GM12874 (cell line): ENCODE measurements at regions not wholly inside any gene's neighbourhood (a gene's known extent, or its start where the extent isn't known, plus 50 kb on each side); places are given as distances from the start of the nearest gene placed in this dataset.

Source experiments
- CTCF ChIP-seq: IDR thresholded peaks from 2 replicates; pipeline ENCODE4 v1.5.1; 2011; ENCODE audit warnings: low read depth, mild to moderate bottlenecking, control low read depth, low read length, moderate library complexity; ENCODE audit not compliant: insufficient read depth

GRCh38 chr17:12398441-12399051, 267.1 kb upstream of the MYOCD start:
- no peak for TF ChIP-seq CTCF

GRCh38 chr17:12402963-12403622, 262.6 kb upstream of the MYOCD start:
- no peak for TF ChIP-seq CTCF

GRCh38 chr17:12403881-12404398, 261.8 kb upstream of the MYOCD start:
- TF ChIP-seq CTCF, result no peak

GRCh38 chr17:12406623-12407215, 259.0 kb upstream of the MYOCD start:
- no peak for TF ChIP-seq CTCF

- TF ChIP-seq CTCF, result no peak
These were observed 258.0 kb upstream of the MYOCD start for GRCh38 chr17:12407495-12408252.

GRCh38 chr17:12409082-12409481, 256.6 kb upstream of the MYOCD start:
- TF ChIP-seq CTCF, result no peak

GRCh38 chr17:12410717-12411116, 255.0 kb upstream of the MYOCD start:
- no peak for TF ChIP-seq CTCF
